ENCODE measurements at regions not wholly inside any gene's neighbourhood (a gene's known extent, or its start where the extent isn't known, plus 50 kb on each side); places are given as distances from the start of the nearest gene placed in this dataset.
A peak's percentile ranks its signal among the peaks of the same experiment; 100 is the strongest.

DNA sequence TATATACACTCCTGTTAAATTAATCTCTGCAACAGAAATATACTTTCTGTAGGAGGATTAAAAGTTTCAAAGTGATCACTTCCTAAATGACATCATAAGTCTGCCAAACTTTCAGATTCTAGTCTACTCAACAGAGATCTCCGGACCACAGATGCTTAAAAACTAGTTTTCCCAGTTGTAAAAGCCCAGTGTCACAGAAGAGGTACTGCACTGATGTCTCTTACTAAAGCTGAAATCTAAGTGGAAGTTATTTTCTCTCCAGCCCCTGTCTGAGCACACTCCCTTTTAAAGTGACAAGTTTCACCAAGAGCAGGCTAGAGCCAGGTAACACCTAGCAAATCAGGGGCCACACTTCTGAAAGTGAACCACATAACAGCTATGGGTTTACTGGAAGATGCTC is 71.6 kb upstream of the DST start:
- TF ChIP-seq, protein P1, sequence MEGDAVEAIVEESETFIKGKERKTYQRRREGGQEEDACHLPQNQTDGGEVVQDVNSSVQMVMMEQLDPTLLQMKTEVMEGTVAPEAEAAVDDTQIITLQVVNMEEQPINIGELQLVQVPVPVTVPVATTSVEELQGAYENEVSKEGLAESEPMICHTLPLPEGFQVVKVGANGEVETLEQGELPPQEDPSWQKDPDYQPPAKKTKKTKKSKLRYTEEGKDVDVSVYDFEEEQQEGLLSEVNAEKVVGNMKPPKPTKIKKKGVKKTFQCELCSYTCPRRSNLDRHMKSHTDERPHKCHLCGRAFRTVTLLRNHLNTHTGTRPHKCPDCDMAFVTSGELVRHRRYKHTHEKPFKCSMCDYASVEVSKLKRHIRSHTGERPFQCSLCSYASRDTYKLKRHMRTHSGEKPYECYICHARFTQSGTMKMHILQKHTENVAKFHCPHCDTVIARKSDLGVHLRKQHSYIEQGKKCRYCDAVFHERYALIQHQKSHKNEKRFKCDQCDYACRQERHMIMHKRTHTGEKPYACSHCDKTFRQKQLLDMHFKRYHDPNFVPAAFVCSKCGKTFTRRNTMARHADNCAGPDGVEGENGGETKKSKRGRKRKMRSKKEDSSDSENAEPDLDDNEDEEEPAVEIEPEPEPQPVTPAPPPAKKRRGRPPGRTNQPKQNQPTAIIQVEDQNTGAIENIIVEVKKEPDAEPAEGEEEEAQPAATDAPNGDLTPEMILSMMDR (IDR thresholded peaks at IDR 0.05; ENCODE audit: extremely low read depth, low read depth, low read length) = no peak
- Histone ChIP-seq H3K27ac (ENCODE audit: low read depth, low read length) (peak overlapping the region; percentile 86), H3K27me3 (ENCODE audit: insufficient read depth, low read length) (no peaks in the 10 kb centered on the region), H2AFZ (ENCODE audit: low read length) (no peak overlapping the region), H3K36me3 (ENCODE audit: insufficient read depth, low read length) (no peaks in the 10 kb centered on the region), H3K4me2 (ENCODE audit: insufficient read depth, low read length) (peak overlapping the region; percentile 67), H3K4me3 (ENCODE audit: insufficient read depth, low read length) (no peak overlapping the region), H3K79me2 (ENCODE audit: insufficient read depth, low read length) (peaks cover 83% of the 10 kb centered on the region), H4K20me1 (ENCODE audit: insufficient read depth, low read length) (peaks cover 3% of the 10 kb centered on the region), H3K9me3 (ENCODE audit: low read depth, low read length) (no peaks in the 10 kb centered on the region), H3K4me1 (ENCODE audit: insufficient read depth, low read length) (peaks cover 47% of the 10 kb centered on the region)
- DNase-seq (ENCODE audit: insufficient read length, low spot score, missing footprints) = no peak

DNA sequence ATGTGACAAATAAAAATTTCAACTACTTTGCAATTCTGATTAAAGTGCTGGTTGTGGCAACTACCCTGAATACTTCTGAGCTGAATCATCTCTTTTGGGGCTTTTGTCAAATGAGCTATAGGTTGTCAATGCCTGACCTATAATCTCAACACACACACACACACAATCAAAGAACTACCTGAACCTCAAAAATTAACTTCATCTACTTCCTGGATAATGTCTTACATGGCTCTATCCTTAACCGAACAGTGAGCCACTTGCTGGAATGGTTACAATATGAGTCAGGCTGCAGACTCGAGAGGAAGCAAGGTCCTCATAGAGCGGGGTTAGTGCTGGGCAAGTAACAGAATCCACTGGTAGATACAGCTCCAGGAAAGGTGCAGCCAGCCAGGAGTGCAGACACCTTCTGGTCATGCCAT is 70.6 kb upstream of the DST start:
- Histone ChIP-seq H3K4me3 (ENCODE audit: insufficient read depth, low read length) (no peak overlapping the region), H3K9me3 (ENCODE audit: low read depth, low read length) (no peaks in the 10 kb centered on the region), H2AFZ (ENCODE audit: low read length) (no peak overlapping the region), H3K27me3 (ENCODE audit: insufficient read depth, low read length) (no peaks in the 10 kb centered on the region), H3K4me2 (ENCODE audit: insufficient read depth, low read length) (peak overlapping the region; percentile 54), H3K4me1 (ENCODE audit: insufficient read depth, low read length) (peaks cover 52% of the 10 kb centered on the region), H4K20me1 (ENCODE audit: insufficient read depth, low read length) (peaks cover 3% of the 10 kb centered on the region), H3K36me3 (ENCODE audit: insufficient read depth, low read length) (no peaks in the 10 kb centered on the region), H3K79me2 (ENCODE audit: insufficient read depth, low read length) (peaks cover 77% of the 10 kb centered on the region), H3K27ac (ENCODE audit: low read depth, low read length) (peak overlapping the region; percentile 86)
- DNase-seq (ENCODE audit: insufficient read length, low spot score, missing footprints) = peak; percentile 84
- TF ChIP-seq, protein P1 (IDR thresholded peaks at IDR 0.05; ENCODE audit: extremely low read depth, low read depth, low read length) = no peak

DNA sequence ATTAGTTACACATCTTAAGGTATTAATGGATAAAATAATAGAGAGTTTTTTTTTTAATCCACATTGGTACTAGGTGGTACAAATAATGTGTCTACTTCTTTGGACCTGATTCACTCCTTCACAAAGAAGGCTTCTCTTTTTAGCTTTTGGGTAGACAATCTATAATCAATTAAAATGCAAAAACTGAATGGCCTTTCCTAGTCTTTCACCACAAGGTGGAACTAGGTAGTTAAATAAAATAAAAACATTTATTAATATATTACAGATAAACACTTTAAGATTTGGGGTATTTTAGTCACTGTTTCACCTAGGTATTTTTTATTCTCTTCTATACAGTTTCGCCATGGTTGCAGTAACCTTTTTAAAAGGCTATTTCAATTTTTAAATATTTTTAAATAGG is 68.3 kb upstream of the DST start:
- Histone ChIP-seq H4K20me1 (ENCODE audit: insufficient read depth, low read length) (peaks cover 3% of the 10 kb centered on the region), H3K79me2 (ENCODE audit: insufficient read depth, low read length) (peaks cover 79% of the 10 kb centered on the region), H2AFZ (ENCODE audit: low read length) (no peak overlapping the region), H3K4me2 (ENCODE audit: insufficient read depth, low read length) (no peak overlapping the region), H3K9me3 (ENCODE audit: low read depth, low read length) (no peaks in the 10 kb centered on the region), H3K27me3 (ENCODE audit: insufficient read depth, low read length) (no peaks in the 10 kb centered on the region), H3K27ac (ENCODE audit: low read depth, low read length) (no peak overlapping the region), H3K36me3 (ENCODE audit: insufficient read depth, low read length) (no peaks in the 10 kb centered on the region), H3K4me1 (ENCODE audit: insufficient read depth, low read length) (peaks cover 52% of the 10 kb centered on the region), H3K4me3 (ENCODE audit: insufficient read depth, low read length) (no peak overlapping the region)
- no peak for DNase-seq (ENCODE audit: insufficient read length, low spot score, missing footprints)
- TF ChIP-seq, protein P1 (IDR thresholded peaks at IDR 0.05; ENCODE audit: extremely low read depth, low read depth, low read length) = no peak

- H3K4me1 ChIP-seq (ENCODE audit: insufficient read depth, low read length) = peaks cover 39% of the 10 kb centered on the region
- H3K27ac ChIP-seq (ENCODE audit: low read depth, low read length) = peak overlapping the region; percentile 90
Measured at GRCh38 chr6:56709650-56710049, 67.0 kb upstream of the DST start.

More at GRCh38 chr6:56709650-56710049, 67.0 kb upstream of the DST start:
- Histone ChIP-seq H3K27me3 (ENCODE audit: insufficient read depth, low read length) (no peaks in the 10 kb centered on the region), H3K36me3 (ENCODE audit: insufficient read depth, low read length) (no peaks in the 10 kb centered on the region), H3K9me3 (ENCODE audit: low read depth, low read length) (no peaks in the 10 kb centered on the region), H4K20me1 (ENCODE audit: insufficient read depth, low read length) (no peaks in the 10 kb centered on the region), H3K4me3 (ENCODE audit: insufficient read depth, low read length) (no peak overlapping the region), H2AFZ (ENCODE audit: low read length) (no peak overlapping the region), H3K79me2 (ENCODE audit: insufficient read depth, low read length) (peaks cover 87% of the 10 kb centered on the region), H3K4me2 (ENCODE audit: insufficient read depth, low read length) (peak overlapping the region; percentile 84)
- TF ChIP-seq, protein P1 (IDR thresholded peaks at IDR 0.05; ENCODE audit: extremely low read depth, low read depth, low read length) = no peak
- DNase-seq (ENCODE audit: insufficient read length, low spot score, missing footprints) = no peak

Measured in osteoblast (primary cell).